ENCODE measurements at regions not wholly inside any gene's neighbourhood (a gene's known extent, or its start where the extent isn't known, plus 50 kb on each side); places are given as distances from the start of the nearest gene placed in this dataset.

GRCh38 chr14:49036266-49036665 is 549.9 kb downstream of the RPS29 start:
- no peak for TF ChIP-seq CEBPB (IDR thresholded peaks at IDR 0.05; ENCODE audit: low read depth)
- no peak for TF ChIP-seq CTCF (IDR thresholded peaks at IDR 0.05 in 2 of 3, conservative IDR thresholded peaks at IDR 0.05 in 1 of 3; ENCODE audit: borderline replicate concordance in 1 of 3, insufficient read depth in 1 of 3, low read depth in 2 of 3, low read length in 2 of 3)
- TF ChIP-seq, protein P1, sequence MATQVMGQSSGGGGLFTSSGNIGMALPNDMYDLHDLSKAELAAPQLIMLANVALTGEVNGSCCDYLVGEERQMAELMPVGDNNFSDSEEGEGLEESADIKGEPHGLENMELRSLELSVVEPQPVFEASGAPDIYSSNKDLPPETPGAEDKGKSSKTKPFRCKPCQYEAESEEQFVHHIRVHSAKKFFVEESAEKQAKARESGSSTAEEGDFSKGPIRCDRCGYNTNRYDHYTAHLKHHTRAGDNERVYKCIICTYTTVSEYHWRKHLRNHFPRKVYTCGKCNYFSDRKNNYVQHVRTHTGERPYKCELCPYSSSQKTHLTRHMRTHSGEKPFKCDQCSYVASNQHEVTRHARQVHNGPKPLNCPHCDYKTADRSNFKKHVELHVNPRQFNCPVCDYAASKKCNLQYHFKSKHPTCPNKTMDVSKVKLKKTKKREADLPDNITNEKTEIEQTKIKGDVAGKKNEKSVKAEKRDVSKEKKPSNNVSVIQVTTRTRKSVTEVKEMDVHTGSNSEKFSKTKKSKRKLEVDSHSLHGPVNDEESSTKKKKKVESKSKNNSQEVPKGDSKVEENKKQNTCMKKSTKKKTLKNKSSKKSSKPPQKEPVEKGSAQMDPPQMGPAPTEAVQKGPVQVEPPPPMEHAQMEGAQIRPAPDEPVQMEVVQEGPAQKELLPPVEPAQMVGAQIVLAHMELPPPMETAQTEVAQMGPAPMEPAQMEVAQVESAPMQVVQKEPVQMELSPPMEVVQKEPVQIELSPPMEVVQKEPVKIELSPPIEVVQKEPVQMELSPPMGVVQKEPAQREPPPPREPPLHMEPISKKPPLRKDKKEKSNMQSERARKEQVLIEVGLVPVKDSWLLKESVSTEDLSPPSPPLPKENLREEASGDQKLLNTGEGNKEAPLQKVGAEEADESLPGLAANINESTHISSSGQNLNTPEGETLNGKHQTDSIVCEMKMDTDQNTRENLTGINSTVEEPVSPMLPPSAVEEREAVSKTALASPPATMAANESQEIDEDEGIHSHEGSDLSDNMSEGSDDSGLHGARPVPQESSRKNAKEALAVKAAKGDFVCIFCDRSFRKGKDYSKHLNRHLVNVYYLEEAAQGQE (IDR thresholded peaks at IDR 0.05; ENCODE audit: low read depth), result no peak
- no peak for TF ChIP-seq POLR2A (IDR thresholded peaks at IDR 0.05; ENCODE audit: borderline replicate concordance, extremely low read depth, insufficient read depth, insufficient read length)
- no peak for TF ChIP-seq MAX (IDR thresholded peaks at IDR 0.05)
- no peak for TF ChIP-seq RAD21 (IDR thresholded peaks at IDR 0.05; ENCODE audit: low read depth)
- TF ChIP-seq JUND (IDR thresholded peaks at IDR 0.05), result no peak
